ENCODE measurements at regions not wholly inside any gene's neighbourhood (a gene's known extent, or its start where the extent isn't known, plus 50 kb on each side); places are given as distances from the start of the nearest gene placed in this dataset.

- no peak for TF ChIP-seq REST (IDR thresholded peaks at IDR 0.05; ENCODE audit: low read depth, low read length)
Measured at GRCh38 chr3:76502076-76502475, 537.8 kb upstream of the ROBO2 start (continued).

- TF ChIP-seq IRF3 (IDR thresholded peaks at IDR 0.05; ENCODE audit: low read depth, low read length) (no peak), RAD21 (IDR thresholded peaks at IDR 0.05; ENCODE audit: low read length) (no peak), MAX (IDR thresholded peaks at IDR 0.05; ENCODE audit: low read depth) (no peak)
- no peak for DNase-seq
- H3K4me1 ChIP-seq (ENCODE audit: control insufficient read depth in 1 of 2, insufficient read depth in 2 of 2, low read depth in 1 of 2, low read length in 1 of 2): no peaks in the 10 kb centered on the region; a peak in 1 of 4 replicates
- H3K4me3 ChIP-seq (ENCODE audit: low read depth in 2 of 2, low read length in 1 of 2): no peak overlapping the region
- 51% methylated on average over 5 of the region's 5 CpGs for WGBS (ENCODE audit: low lambda C conversion rate)
- H3K27ac ChIP-seq (ENCODE audit: low read depth in 2 of 2, low read length in 1 of 2): no peak overlapping the region
- H2AFZ ChIP-seq (ENCODE audit: low read depth): no peak overlapping the region
- H3K79me2 ChIP-seq (ENCODE audit: insufficient read depth): no peaks in the 10 kb centered on the region
- CTCF ChIA-PET: no interaction called here
- POLR2A ChIA-PET: no interaction called here
- peaks cover 8% of the 10 kb centered on the region for H3F3A ChIP-seq (replicated peaks; ENCODE audit: insufficient read depth)
- no peaks in the 10 kb centered on the region for H3K9me2 ChIP-seq
- no peaks in the 10 kb centered on the region for H3K36me3 ChIP-seq (replicated peaks in 1 of 2; ENCODE audit: control insufficient read depth in 1 of 2, insufficient read depth in 2 of 2, low read length in 1 of 2)
- H3K9me3 ChIP-seq: no peaks in the 10 kb centered on the region
- no peaks in the 10 kb centered on the region for H4K20me1 ChIP-seq (ENCODE audit: insufficient read depth)
- no peaks in the 10 kb centered on the region for H3K27me3 ChIP-seq (ENCODE audit: insufficient read depth)
- H3K4me2 ChIP-seq: no peak overlapping the region
- H3K9ac ChIP-seq: no peak overlapping the region
Measured at GRCh38 chr3:76505202-76505845, 534.6 kb upstream of the ROBO2 start.

- no peak overlapping the region for H3K27ac ChIP-seq (ENCODE audit: low read depth in 2 of 2, low read length in 1 of 2)
- no peaks in the 10 kb centered on the region for H4K20me1 ChIP-seq (ENCODE audit: insufficient read depth)
- H3K9ac ChIP-seq: no peak overlapping the region
- H3K36me3 ChIP-seq (replicated peaks in 1 of 2; ENCODE audit: control insufficient read depth in 1 of 2, insufficient read depth in 2 of 2, low read length in 1 of 2): no peaks in the 10 kb centered on the region
- no peak for TF ChIP-seq RXRA (IDR thresholded peaks at IDR 0.05; ENCODE audit: borderline replicate concordance, low read depth)
- no peak for TF ChIP-seq FOXJ3 (CRISPR knock-in tag; IDR thresholded peaks at IDR 0.05)
- no peak for TF ChIP-seq RFX5 (IDR thresholded peaks at IDR 0.05; ENCODE audit: low read length)
- no peak for TF ChIP-seq MAX (IDR thresholded peaks at IDR 0.05; ENCODE audit: low read depth)
- DNase-seq: no peak
- H3K9me2 ChIP-seq: no peaks in the 10 kb centered on the region
- H3F3A ChIP-seq (replicated peaks; ENCODE audit: insufficient read depth): no peaks in the 10 kb centered on the region
- no peak overlapping the region for H3K4me3 ChIP-seq (ENCODE audit: low read depth in 2 of 2, low read length in 1 of 2)
- POLR2A ChIA-PET: no interaction called here
- no peaks in the 10 kb centered on the region for H3K9me3 ChIP-seq
- no peaks in the 10 kb centered on the region for H3K4me1 ChIP-seq (ENCODE audit: control insufficient read depth in 1 of 2, insufficient read depth in 2 of 2, low read depth in 1 of 2, low read length in 1 of 2)
- H3K4me2 ChIP-seq: no peak overlapping the region
- CTCF ChIA-PET: interaction anchor here (0.8 kb wide), 1 partner anchor 9 kb away, joined by 3 read pairs; no protein-coding TSS in a partner anchor
- H2AFZ ChIP-seq (ENCODE audit: low read depth): no peak overlapping the region
- 52% methylated on average over 8 of the region's 9 CpGs for WGBS (ENCODE audit: low lambda C conversion rate)
- H3K27me3 ChIP-seq (ENCODE audit: insufficient read depth): no peaks in the 10 kb centered on the region
- no peaks in the 10 kb centered on the region for H3K79me2 ChIP-seq (ENCODE audit: insufficient read depth)
Measured at GRCh38 chr3:76509179-76509830, 530.6 kb upstream of the ROBO2 start.
